Muscle layer of colon (tissue), 2 donors: ENCODE measurements at regions not wholly inside any gene's neighbourhood (a gene's known extent, or its start where the extent isn't known, plus 50 kb on each side); places are given as distances from the start of the nearest gene placed in this dataset.

Experiments used
- H3K27ac ChIP-seq: one replicate; pipeline ENCODE4 v1.7.0; 2013; ENCODE audit warnings: low read depth, mild to moderate bottlenecking, low read length, moderate library complexity
- H3K27me3 ChIP-seq, 2 donors: one replicate each; pipeline ENCODE4 v1.7.0; 2013; ENCODE audit warnings: low read length in 2 of 2, mild to moderate bottlenecking in 2 of 2; ENCODE audit not compliant: insufficient read depth in 2 of 2, control insufficient read depth in 1 of 2
- H3K36me3 ChIP-seq: one replicate; pipeline ENCODE4 v1.7.0; 2013; ENCODE audit warnings: mild to moderate bottlenecking, low read length; ENCODE audit not compliant: insufficient read depth
- H3K4me1 ChIP-seq: one replicate; pipeline ENCODE4 v1.7.0; 2013; ENCODE audit warnings: mild to moderate bottlenecking, low read length; ENCODE audit not compliant: insufficient read depth
- H3K4me3 ChIP-seq, 2 donors: one replicate each; pipeline ENCODE4 v1.7.0; 2013; ENCODE audit warnings: low read length in 2 of 2, low read depth in 1 of 2, mild to moderate bottlenecking in 1 of 2, moderate library complexity in 1 of 2
- H3K9ac ChIP-seq: one replicate; pipeline ENCODE4 v1.7.0; 2013; ENCODE audit warnings: low read length
- H3K9me3 ChIP-seq: one replicate; pipeline ENCODE4 v1.7.0; 2013; ENCODE audit warnings: mild to moderate bottlenecking, low read length
- donor health status: abdominal sarcoma.
- donor health status: Adenocarcinoma of cecum.

DNA sequence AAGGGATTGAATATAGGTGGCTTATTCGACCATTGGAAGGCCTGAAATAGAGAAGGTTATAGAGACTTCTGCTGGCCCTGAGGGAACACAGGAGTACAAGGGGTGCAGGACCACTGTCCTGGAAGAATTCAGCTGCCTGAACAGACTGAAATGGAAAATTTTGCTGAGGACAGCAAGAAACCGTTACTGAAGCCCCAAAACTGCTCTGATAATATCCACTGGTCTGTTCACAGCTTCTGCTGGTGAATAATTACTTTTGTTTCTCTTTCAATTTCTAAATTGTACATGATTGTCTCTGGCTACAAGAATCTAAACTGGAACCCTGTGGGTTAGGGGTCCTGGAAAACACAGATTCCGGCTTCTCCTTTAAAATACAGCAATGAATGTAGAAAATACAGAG lies 218.5 kb upstream of the CDH12 start:
- no peak overlapping the region for H3K4me3 ChIP-seq
- H3K4me1 ChIP-seq: no peaks in the 10 kb centered on the region
- no peaks in the 10 kb centered on the region for H3K36me3 ChIP-seq
- no peaks in the 10 kb centered on the region for H3K9me3 ChIP-seq
- no peaks in the 10 kb centered on the region for H3K27me3 ChIP-seq
- H3K9ac ChIP-seq: no peak overlapping the region
- no peak overlapping the region for H3K27ac ChIP-seq

DNA sequence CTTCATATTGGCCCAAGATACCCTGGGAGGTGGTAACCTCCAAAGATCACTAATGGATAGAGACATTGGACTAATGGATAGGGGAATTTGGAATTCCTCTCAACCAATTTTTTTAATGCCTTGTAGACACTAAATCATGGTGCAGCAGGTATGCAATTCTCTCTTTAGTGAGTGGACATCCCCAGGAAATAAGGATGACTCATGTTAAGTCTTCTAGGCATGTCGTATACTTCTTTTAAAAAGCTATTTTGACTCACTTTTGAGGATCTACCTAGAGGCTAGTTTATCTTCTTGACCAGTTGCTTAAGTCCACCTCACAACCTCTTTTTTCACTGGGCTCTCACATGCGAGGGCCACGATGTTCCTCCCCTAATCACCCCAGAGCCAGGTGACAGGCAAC lies 211.6 kb upstream of the CDH12 start:
- H3K9me3 ChIP-seq: no peaks in the 10 kb centered on the region
- no peak overlapping the region for H3K4me3 ChIP-seq
- H3K36me3 ChIP-seq: no peaks in the 10 kb centered on the region
- H3K27me3 ChIP-seq: no peaks in the 10 kb centered on the region
- no peaks in the 10 kb centered on the region for H3K4me1 ChIP-seq
- H3K27ac ChIP-seq: no peak overlapping the region
- no peak overlapping the region for H3K9ac ChIP-seq

DNA sequence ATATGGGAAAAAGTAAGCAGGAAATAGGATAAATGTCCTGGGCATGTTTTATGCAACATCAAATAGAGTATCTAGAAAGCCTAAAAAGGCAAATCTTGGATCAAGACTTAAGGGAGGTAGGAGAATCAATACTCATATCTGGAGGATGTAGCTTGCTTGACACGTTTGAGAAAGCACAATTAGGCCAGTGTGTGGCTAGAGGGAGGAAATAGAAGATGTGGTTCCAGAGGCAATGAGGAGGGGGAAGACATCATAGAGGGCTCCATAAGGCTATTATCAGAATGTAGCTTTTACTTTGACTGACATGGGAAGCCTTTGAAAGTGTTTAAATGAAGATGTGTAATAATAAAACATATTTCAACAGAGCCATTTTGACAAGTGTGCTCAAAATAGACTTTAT lies 200.7 kb upstream of the CDH12 start:
- Histone ChIP-seq H3K9me3 (no peaks in the 10 kb centered on the region), H3K9ac (no peak overlapping the region), H3K4me3 (no peak overlapping the region), H3K4me1 (no peaks in the 10 kb centered on the region), H3K27me3 (no peaks in the 10 kb centered on the region), H3K27ac (no peak overlapping the region), H3K36me3 (no peaks in the 10 kb centered on the region)

DNA sequence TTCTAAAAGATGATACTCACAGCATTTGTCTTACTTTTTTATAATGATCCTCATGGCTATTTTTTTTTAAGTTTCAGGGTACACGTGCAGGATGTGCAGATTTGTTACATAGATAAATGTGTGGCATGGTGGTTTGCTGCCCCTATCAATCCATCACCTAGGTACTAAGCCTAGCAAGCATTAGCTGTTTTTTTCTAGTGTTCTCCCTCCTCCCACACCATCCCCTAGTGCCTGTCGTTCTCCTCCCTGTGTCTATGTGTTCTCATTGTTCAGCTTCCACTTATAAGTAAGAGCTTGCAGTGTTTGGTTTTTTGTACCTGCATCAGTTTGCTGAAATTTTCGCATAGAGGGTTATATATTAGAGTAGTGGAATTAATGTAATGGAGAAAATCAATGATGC lies 189.1 kb upstream of the CDH12 start:
- Histone ChIP-seq H3K4me1 (no peaks in the 10 kb centered on the region), H3K36me3 (no peaks in the 10 kb centered on the region), H3K9ac (no peak overlapping the region), H3K27ac (no peak overlapping the region), H3K4me3 (no peak overlapping the region), H3K27me3 (no peaks in the 10 kb centered on the region), H3K9me3 (no peaks in the 10 kb centered on the region)

DNA sequence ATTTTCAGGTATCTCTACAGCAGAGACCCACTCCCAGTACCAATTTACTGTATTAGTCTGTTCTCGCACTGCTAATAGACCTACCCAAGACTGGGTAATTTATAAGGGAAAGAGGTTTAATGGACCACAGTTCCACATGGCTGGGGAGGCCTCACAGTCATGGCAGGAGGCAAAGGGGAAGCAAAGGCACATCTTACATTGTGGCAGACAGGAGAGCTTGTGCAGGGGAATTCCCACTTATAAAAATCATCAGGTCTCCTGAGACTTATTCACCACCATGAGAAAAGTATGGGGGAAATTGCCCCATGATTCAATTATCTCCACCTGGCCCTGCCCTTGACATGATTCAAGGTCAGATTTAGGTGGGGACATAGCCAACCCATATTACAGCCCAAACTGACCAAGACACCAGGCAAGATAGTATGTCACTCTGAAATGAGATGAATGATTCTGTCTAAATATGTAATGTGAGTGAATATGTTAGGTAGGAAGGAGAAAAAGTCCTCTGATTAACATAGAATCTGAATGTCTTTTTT lies 182.5 kb upstream of the CDH12 start:
- H3K36me3 ChIP-seq: no peaks in the 10 kb centered on the region
- H3K4me3 ChIP-seq: no peak overlapping the region
- no peaks in the 10 kb centered on the region for H3K4me1 ChIP-seq
- H3K9ac ChIP-seq: no peak overlapping the region
- H3K9me3 ChIP-seq: no peaks in the 10 kb centered on the region
- no peak overlapping the region for H3K27ac ChIP-seq
- no peaks in the 10 kb centered on the region for H3K27me3 ChIP-seq

DNA sequence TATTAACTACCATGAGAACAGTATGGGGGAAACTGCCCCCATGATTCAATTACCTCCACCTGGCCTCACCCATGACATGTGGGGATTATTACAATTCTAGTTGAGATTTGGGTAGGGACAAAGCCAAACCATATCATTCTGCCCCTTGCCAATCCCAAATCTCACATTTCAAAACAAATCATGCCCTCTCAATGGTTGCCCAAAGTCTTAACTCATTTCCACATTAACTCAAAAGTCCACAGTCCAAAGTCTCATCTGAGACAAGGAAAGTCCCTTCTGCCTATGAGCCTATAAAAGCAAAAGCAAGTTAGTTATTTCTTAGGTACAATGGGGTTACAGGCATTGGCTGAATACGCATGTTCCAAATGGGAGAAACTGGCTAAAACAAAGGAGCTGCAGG lies 180.7 kb upstream of the CDH12 start:
- H3K27me3 ChIP-seq: no peaks in the 10 kb centered on the region
- H3K4me1 ChIP-seq: no peaks in the 10 kb centered on the region
- H3K9me3 ChIP-seq: no peaks in the 10 kb centered on the region
- H3K9ac ChIP-seq: no peak overlapping the region
- no peak overlapping the region for H3K27ac ChIP-seq
- no peaks in the 10 kb centered on the region for H3K36me3 ChIP-seq
- no peak overlapping the region for H3K4me3 ChIP-seq

DNA sequence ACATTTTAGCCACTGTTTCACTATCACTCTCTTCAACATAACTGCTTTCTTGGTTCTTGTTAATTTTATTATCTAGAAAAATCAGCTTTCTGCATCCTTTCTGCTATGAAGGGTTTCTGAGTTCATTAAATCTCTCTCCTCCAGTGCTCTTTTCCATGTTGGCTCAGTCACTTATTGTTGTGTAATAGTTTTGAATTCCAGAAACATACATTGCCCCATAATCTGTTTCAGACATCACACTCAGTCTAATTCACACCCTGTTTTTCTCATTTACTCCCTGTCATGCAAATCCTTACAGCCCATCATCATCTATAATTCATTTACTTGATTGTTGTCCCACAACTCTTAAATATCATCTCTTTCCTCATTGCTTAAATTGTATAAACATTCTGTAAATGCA lies 176.1 kb upstream of the CDH12 start:
- Histone ChIP-seq H3K9ac (no peak overlapping the region), H3K4me3 (no peak overlapping the region), H3K4me1 (peaks cover 15% of the 10 kb centered on the region), H3K9me3 (no peaks in the 10 kb centered on the region), H3K27me3 (no peaks in the 10 kb centered on the region), H3K36me3 (no peaks in the 10 kb centered on the region), H3K27ac (no peak overlapping the region)

DNA sequence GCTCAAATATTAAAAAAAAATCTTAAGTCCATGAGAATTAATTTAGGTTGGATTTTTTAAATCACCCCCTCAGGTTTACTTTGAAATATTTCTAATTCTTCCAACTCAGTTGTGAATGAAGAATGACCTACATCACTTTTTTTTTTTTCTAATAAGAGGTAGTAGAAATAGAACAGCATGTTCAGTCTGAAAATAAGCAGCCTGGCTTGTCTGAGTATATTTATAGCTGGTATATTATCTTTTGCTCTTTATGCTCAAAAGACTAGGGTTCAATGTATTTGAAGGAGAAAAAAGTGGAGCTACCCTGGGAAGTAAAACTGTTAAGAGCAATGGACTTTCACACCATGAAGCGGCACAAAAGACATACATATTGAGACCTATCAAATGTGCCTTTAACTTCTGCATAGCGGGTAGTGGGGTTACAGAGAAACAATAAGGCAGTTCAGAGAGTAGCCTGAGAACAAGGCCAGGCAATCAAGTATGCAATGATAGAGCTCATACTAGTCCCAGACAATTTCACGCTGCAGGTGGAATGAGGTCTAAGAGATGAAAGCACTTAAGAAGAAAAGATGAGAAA lies 175.4 kb upstream of the CDH12 start:
- Histone ChIP-seq H3K27ac (no peak overlapping the region), H3K27me3 (no peaks in the 10 kb centered on the region)

DNA sequence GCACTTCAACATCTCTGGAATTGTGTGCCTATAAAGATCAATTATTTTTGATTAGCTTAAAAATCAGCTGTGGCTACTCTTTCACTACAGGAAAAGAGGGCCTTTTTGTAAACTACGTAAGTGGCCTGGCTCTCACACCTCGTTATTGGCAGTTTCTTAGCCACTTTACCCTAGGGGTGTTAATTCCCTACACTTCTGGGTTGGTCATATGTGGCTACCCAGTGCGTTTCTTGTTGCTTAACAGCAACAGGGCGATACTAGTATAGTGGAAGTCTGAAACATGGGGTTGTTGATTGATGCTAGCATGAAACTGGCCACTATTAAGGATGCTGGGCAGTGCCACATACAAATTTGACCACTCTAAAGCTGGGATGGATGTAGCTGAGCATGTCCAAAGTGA lies 174.7 kb upstream of the CDH12 start:
- Histone ChIP-seq H3K4me3 (no peak overlapping the region), H3K36me3 (no peaks in the 10 kb centered on the region), H3K27ac (no peak overlapping the region), H3K4me1 (peaks cover 15% of the 10 kb centered on the region), H3K9me3 (no peaks in the 10 kb centered on the region), H3K9ac (no peak overlapping the region), H3K27me3 (no peaks in the 10 kb centered on the region)

More for the DNA sequence above, 175.4 kb upstream of the CDH12 start:
- Histone ChIP-seq H3K9ac (no peak overlapping the region), H3K36me3 (no peaks in the 10 kb centered on the region), H3K4me3 (no peak overlapping the region), H3K9me3 (no peaks in the 10 kb centered on the region), H3K4me1 (peaks cover 15% of the 10 kb centered on the region)

DNA sequence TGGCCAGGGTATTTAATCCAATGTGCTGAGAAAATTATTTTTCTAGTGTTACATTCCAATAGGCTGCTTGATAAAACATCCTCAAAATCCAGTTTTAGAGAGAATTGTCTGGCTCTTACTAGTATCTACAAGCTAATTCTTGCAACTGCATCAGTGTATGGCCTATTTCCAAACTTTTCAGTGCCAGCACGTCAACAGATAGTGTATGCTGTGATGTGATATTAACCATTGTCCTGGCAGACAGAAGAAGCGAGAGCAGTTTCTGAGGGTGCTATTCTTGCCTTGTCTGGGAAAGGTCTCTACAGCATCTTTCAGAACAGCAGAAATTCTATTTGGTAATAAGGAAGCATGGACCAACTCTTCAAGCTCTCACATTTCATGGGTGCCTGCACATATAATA lies 174.2 kb upstream of the CDH12 start:
- Histone ChIP-seq H3K9me3 (no peaks in the 10 kb centered on the region), H3K4me1 (peaks cover 15% of the 10 kb centered on the region), H3K4me3 (no peak overlapping the region), H3K27me3 (no peaks in the 10 kb centered on the region), H3K27ac (no peak overlapping the region), H3K9ac (no peak overlapping the region), H3K36me3 (no peaks in the 10 kb centered on the region)

DNA sequence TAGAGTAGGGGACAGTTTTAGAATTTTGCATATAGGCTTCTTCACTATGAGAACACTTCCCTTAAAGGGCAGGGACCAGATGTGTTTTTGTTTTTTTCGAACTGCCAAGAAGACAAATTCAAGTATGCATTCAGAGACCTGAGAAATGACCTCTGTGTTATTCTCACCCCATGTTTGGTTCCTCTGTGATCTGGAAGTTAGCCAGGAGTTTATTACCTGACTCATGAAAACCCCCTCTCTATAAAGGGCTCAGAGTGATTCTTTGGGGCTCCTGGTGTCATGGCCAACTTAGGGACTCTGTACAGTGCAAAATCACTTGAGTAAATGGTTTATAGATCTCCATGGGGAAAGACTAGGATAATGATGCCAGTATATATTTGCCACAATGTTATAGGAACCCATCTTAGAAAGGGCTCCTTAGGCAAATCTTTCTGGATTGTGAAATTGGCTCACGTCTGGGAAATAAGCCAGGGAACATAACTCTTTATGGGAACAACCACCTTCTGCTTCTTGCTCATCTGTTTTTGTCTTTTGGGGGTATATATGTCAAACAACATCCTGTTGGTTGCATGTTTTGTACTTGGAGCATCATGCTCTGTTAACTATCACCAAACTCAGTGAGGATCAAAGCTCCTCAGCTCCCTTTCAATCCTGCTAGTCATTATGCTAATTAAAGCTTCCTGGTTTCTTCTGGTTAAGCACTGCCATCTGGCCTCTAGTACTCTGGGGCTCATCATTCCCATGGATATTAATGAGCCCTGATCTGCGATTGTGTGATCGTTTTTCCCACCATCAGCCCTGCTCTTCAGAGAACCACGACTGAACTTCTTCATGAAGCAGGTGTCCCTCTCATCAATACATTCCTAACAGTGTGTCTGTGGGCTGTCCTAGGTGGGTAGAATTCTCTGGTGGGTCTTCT lies 173.4 kb upstream of the CDH12 start:
- H3K4me1 ChIP-seq: peaks cover 15% of the 10 kb centered on the region
- no peaks in the 10 kb centered on the region for H3K36me3 ChIP-seq
- H3K27me3 ChIP-seq: no peaks in the 10 kb centered on the region
- no peak overlapping the region for H3K27ac ChIP-seq
- H3K9ac ChIP-seq: no peak overlapping the region
- H3K9me3 ChIP-seq: no peaks in the 10 kb centered on the region
- no peak overlapping the region for H3K4me3 ChIP-seq
